ENCODE measurements at regions not wholly inside any gene's neighbourhood (a gene's known extent, or its start where the extent isn't known, plus 50 kb on each side); places are given as distances from the start of the nearest gene placed in this dataset.

- Histone ChIP-seq H3K36me3 (no peaks in the 10 kb centered on the region), H3K27me3 (ENCODE audit: low read depth) (peaks cover 39% of the 10 kb centered on the region), H3K27ac (replicated peaks) (no peak overlapping the region), H3K4me1 (no peaks in the 10 kb centered on the region), H3K9me3 (replicated peaks) (no peaks in the 10 kb centered on the region), H3K4me3 (no peak overlapping the region)
- no peak for DNase-seq
- no peak for TF ChIP-seq CTCF (IDR thresholded peaks at IDR 0.05; ENCODE audit: borderline replicate concordance)
- intact Hi-C loops (cut with micrococcal nuclease): no loop called here
Measured at GRCh38 chr13:78780708-78781107, 121.8 kb upstream of the OBI1 start.

- H3K27ac ChIP-seq (replicated peaks): no peak overlapping the region
- peaks cover 47% of the 10 kb centered on the region for H3K27me3 ChIP-seq (ENCODE audit: low read depth)
- no peak overlapping the region for H3K4me3 ChIP-seq
- H3K4me1 ChIP-seq: no peaks in the 10 kb centered on the region
- intact Hi-C loops (cut with micrococcal nuclease): no loop called here
- TF ChIP-seq CTCF (IDR thresholded peaks at IDR 0.05; ENCODE audit: borderline replicate concordance): no peak
- H3K36me3 ChIP-seq: no peaks in the 10 kb centered on the region
- H3K9me3 ChIP-seq (replicated peaks): no peaks in the 10 kb centered on the region
- DNase-seq: no peak
Measured at GRCh38 chr13:78779608-78780007, 120.7 kb upstream of the OBI1 start.

GRCh38 chr13:78777976-78778375, 119.0 kb upstream of the OBI1 start:
- Histone ChIP-seq H3K27ac (replicated peaks) (no peak overlapping the region), H3K4me3 (no peak overlapping the region), H3K4me1 (no peaks in the 10 kb centered on the region), H3K36me3 (no peaks in the 10 kb centered on the region), H3K9me3 (replicated peaks) (no peaks in the 10 kb centered on the region), H3K27me3 (ENCODE audit: low read depth) (peaks cover 44% of the 10 kb centered on the region)
- TF ChIP-seq CTCF (IDR thresholded peaks at IDR 0.05; ENCODE audit: borderline replicate concordance): no peak
- intact Hi-C loops (cut with micrococcal nuclease): no loop called here
- no peak for DNase-seq

- no peak for TF ChIP-seq CTCF (IDR thresholded peaks at IDR 0.05; ENCODE audit: borderline replicate concordance)
- no peak overlapping the region for H3K27ac ChIP-seq (replicated peaks)
- no peaks in the 10 kb centered on the region for H3K4me1 ChIP-seq
- H3K27me3 ChIP-seq (ENCODE audit: low read depth): peaks cover 44% of the 10 kb centered on the region
- H3K4me3 ChIP-seq: no peak overlapping the region
- intact Hi-C loops (cut with micrococcal nuclease): no loop called here
- no peaks in the 10 kb centered on the region for H3K9me3 ChIP-seq (replicated peaks)
- no peak for DNase-seq
- H3K36me3 ChIP-seq: no peaks in the 10 kb centered on the region
Measured at GRCh38 chr13:78777396-78777795, 118.4 kb upstream of the OBI1 start.

GRCh38 chr13:78772933-78773332, 114.0 kb upstream of the OBI1 start:
- intact Hi-C loops (cut with micrococcal nuclease): no loop called here
- no peak for TF ChIP-seq CTCF (IDR thresholded peaks at IDR 0.05; ENCODE audit: borderline replicate concordance)
- Histone ChIP-seq H3K9me3 (replicated peaks) (no peaks in the 10 kb centered on the region), H3K27ac (replicated peaks) (no peak overlapping the region), H3K36me3 (no peaks in the 10 kb centered on the region), H3K4me3 (no peak overlapping the region), H3K4me1 (no peaks in the 10 kb centered on the region), H3K27me3 (ENCODE audit: low read depth) (peaks cover 33% of the 10 kb centered on the region)
- DNase-seq: no peak

GRCh38 chr13:78770601-78771000, 111.6 kb upstream of the OBI1 start:
- Histone ChIP-seq H3K36me3 (no peaks in the 10 kb centered on the region), H3K27ac (replicated peaks) (no peak overlapping the region)

More at GRCh38 chr13:78770601-78771000, 111.6 kb upstream of the OBI1 start:
- Histone ChIP-seq H3K27me3 (ENCODE audit: low read depth) (peaks cover 27% of the 10 kb centered on the region), H3K9me3 (replicated peaks) (no peaks in the 10 kb centered on the region), H3K4me3 (no peak overlapping the region), H3K4me1 (no peaks in the 10 kb centered on the region)
- intact Hi-C loops (cut with micrococcal nuclease): no loop called here
- no peak for TF ChIP-seq CTCF (IDR thresholded peaks at IDR 0.05; ENCODE audit: borderline replicate concordance)
- no peak for DNase-seq

All from left ventricle myocardium inferior (tissue), 1 donor.